ENCODE measurements at regions not wholly inside any gene's neighbourhood (a gene's known extent, or its start where the extent isn't known, plus 50 kb on each side); places are given as distances from the start of the nearest gene placed in this dataset.

GRCh38 chr5:107772418-107773310 lies 101.9 kb upstream of the EFNA5 start:
- DNase-seq, result no peak
- Histone ChIP-seq H3K4me3 (no peak overlapping the region), H3K9me3 (no peaks in the 10 kb centered on the region), H3K36me3 (ENCODE audit: low read depth) (no peaks in the 10 kb centered on the region), H3K4me1 (ENCODE audit: low read depth) (no peaks in the 10 kb centered on the region)
- no peak for TF ChIP-seq CTCF (IDR thresholded peaks at IDR 0.05)
- no peak for ATAC-seq
- intact Hi-C loops (cut with DNase I, micrococcal nuclease), result no loop called here

GRCh38 chr5:107771926-107772325 lies 101.2 kb upstream of the EFNA5 start:
- TF ChIP-seq CTCF (IDR thresholded peaks at IDR 0.05), result no peak
- Histone ChIP-seq H3K4me3 (no peak overlapping the region), H3K36me3 (ENCODE audit: low read depth) (no peaks in the 10 kb centered on the region), H3K4me1 (ENCODE audit: low read depth) (no peaks in the 10 kb centered on the region), H3K9me3 (no peaks in the 10 kb centered on the region)
- intact Hi-C loops (cut with DNase I, micrococcal nuclease), result no loop called here
- ATAC-seq (no peak), DNase-seq (no peak)

- DNase-seq (no peak), ATAC-seq (no peak)
- TF ChIP-seq CTCF (IDR thresholded peaks at IDR 0.05), result no peak
- Histone ChIP-seq H3K36me3 (ENCODE audit: low read depth) (no peaks in the 10 kb centered on the region), H3K9me3 (no peaks in the 10 kb centered on the region), H3K4me3 (no peak overlapping the region), H3K4me1 (ENCODE audit: low read depth) (peaks cover 10% of the 10 kb centered on the region)
- intact Hi-C loops (cut with DNase I, micrococcal nuclease), result no loop called here
Measured at GRCh38 chr5:107770051-107770450, 99.3 kb upstream of the EFNA5 start.

- no peaks in the 10 kb centered on the region for H3K9me3 ChIP-seq
- intact Hi-C loops (cut with DNase I, micrococcal nuclease), result no loop called here
- ATAC-seq (no peak), DNase-seq (no peak)
- TF ChIP-seq CTCF (IDR thresholded peaks at IDR 0.05), result no peak
- H3K36me3 ChIP-seq (ENCODE audit: low read depth), result no peaks in the 10 kb centered on the region
- H3K4me3 ChIP-seq, result no peak overlapping the region
- H3K4me1 ChIP-seq (ENCODE audit: low read depth), result peaks cover 11% of the 10 kb centered on the region
Measured at GRCh38 chr5:107769519-107769918, 98.8 kb upstream of the EFNA5 start.

GRCh38 chr5:107766972-107767371 lies 96.2 kb upstream of the EFNA5 start:
- Histone ChIP-seq H3K36me3 (ENCODE audit: low read depth) (no peaks in the 10 kb centered on the region), H3K4me3 (no peak overlapping the region), H3K9me3 (no peaks in the 10 kb centered on the region), H3K4me1 (ENCODE audit: low read depth) (peaks cover 17% of the 10 kb centered on the region)
- no peak for TF ChIP-seq CTCF (IDR thresholded peaks at IDR 0.05)
- no peak for ATAC-seq
- DNase-seq, result no peak
- intact Hi-C loops (cut with DNase I, micrococcal nuclease), result no loop called here
